Coronary artery (tissue), 2 donors: ENCODE measurements at regions not wholly inside any gene's neighbourhood (a gene's known extent, or its start where the extent isn't known, plus 50 kb on each side); places are given as distances from the start of the nearest gene placed in this dataset.

Source experiments
- DNase-seq: peaks from one replicate; pipeline ENCODE4 v3.0.0-alpha.2; 2017; ENCODE audit warnings: low spot score
- H3K27ac ChIP-seq, 2 donors: fragments of 200-600 bp; sonication (generic); one replicate each; pipeline ENCODE4 v1.5.1; 2016 to 2019
- H3K4me3 ChIP-seq: fragments of 200-600 bp; sonication (generic); 2 replicates; pipeline ENCODE4 v1.5.1; 2016; ENCODE audit warnings: mild to moderate bottlenecking, moderate library complexity
- TF ChIP-seq, protein P1 (sequence below): fragments of 200-600 bp; sonication (generic); IDR thresholded peaks from one replicate; pipeline ENCODE4 v1.5.1; 2019; ENCODE audit warnings: antibody characterized with exemption

- TF ChIP-seq, protein P1, sequence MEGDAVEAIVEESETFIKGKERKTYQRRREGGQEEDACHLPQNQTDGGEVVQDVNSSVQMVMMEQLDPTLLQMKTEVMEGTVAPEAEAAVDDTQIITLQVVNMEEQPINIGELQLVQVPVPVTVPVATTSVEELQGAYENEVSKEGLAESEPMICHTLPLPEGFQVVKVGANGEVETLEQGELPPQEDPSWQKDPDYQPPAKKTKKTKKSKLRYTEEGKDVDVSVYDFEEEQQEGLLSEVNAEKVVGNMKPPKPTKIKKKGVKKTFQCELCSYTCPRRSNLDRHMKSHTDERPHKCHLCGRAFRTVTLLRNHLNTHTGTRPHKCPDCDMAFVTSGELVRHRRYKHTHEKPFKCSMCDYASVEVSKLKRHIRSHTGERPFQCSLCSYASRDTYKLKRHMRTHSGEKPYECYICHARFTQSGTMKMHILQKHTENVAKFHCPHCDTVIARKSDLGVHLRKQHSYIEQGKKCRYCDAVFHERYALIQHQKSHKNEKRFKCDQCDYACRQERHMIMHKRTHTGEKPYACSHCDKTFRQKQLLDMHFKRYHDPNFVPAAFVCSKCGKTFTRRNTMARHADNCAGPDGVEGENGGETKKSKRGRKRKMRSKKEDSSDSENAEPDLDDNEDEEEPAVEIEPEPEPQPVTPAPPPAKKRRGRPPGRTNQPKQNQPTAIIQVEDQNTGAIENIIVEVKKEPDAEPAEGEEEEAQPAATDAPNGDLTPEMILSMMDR, result no peak
- DNase-seq, result no peak
- Histone ChIP-seq H3K4me3 (no peak overlapping the region), H3K27ac (no peak overlapping the region)
These were observed 539.3 kb upstream of the ID4 start for GRCh38 chr6:19297880-19298279.

DNA sequence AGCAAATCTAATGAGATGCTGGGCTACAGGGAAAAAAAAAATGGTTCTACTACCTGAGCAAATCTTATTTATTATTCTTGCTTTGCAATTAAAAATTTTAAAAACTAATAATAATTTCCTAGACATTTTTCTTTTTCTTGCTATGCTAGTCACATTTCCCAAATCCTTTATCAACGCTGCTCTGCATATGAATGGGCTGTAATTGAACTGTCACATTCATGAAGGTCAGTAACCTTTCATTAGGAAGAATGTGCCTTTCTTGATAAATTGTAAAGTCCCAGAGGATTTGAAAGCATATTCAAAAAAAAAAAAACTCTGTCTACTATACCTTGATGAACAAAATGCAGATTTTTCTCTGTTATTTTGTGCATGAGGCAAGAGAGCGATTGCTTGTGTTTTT, 538.7 kb upstream of the ID4 start:
- H3K4me3 ChIP-seq, result no peak overlapping the region
- no peak for DNase-seq
- no peak overlapping the region for H3K27ac ChIP-seq
- TF ChIP-seq, protein P1, result no peak

GRCh38 chr6:19299129-19299528, 538.0 kb upstream of the ID4 start:
- TF ChIP-seq, protein P1, result no peak
- no peak overlapping the region for H3K4me3 ChIP-seq
- no peak overlapping the region for H3K27ac ChIP-seq
- no peak for DNase-seq

GRCh38 chr6:19301980-19302379, 535.2 kb upstream of the ID4 start:
- no peak overlapping the region for H3K27ac ChIP-seq
- TF ChIP-seq, protein P1, result no peak
- H3K4me3 ChIP-seq, result no peak overlapping the region
- DNase-seq, result no peak

- no peak for DNase-seq
- TF ChIP-seq, protein P1, result no peak
- Histone ChIP-seq H3K4me3 (peak overlapping the region; percentile 30), H3K27ac (peak overlapping the region; percentile 25 to 59)
These were observed 533.8 kb upstream of the ID4 start for GRCh38 chr6:19303383-19303782.

DNA sequence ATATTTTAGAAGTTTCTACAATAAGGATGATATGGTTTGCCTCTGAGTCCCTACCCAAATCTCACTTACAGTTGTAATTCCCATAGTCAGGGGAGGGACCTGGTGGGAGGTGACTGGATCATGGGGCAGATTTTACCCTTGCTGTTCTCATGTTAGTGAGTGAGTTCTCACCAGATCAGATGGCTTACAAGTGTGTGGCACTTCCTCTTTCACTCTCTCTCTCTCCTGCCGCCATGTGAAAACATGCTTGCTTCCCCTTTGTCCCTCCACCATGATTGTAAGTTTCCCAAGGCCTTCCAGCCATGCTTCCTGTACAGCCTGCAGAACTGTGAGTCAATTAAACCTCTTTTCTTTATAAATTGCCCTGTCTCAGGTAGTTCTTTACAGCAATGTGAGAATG, 527.5 kb upstream of the ID4 start:
- TF ChIP-seq, protein P1, result no peak
- no peak for DNase-seq
- H3K4me3 ChIP-seq, result no peak overlapping the region
- H3K27ac ChIP-seq, result no peak overlapping the region

GRCh38 chr6:19311786-19312185, 525.4 kb upstream of the ID4 start:
- TF ChIP-seq, protein P1, result no peak
- Histone ChIP-seq H3K27ac (no peak overlapping the region), H3K4me3 (no peak overlapping the region)
- no peak for DNase-seq
